ENCODE measurements at regions not wholly inside any gene's neighbourhood (a gene's known extent, or its start where the extent isn't known, plus 50 kb on each side); places are given as distances from the start of the nearest gene placed in this dataset.

DNA sequence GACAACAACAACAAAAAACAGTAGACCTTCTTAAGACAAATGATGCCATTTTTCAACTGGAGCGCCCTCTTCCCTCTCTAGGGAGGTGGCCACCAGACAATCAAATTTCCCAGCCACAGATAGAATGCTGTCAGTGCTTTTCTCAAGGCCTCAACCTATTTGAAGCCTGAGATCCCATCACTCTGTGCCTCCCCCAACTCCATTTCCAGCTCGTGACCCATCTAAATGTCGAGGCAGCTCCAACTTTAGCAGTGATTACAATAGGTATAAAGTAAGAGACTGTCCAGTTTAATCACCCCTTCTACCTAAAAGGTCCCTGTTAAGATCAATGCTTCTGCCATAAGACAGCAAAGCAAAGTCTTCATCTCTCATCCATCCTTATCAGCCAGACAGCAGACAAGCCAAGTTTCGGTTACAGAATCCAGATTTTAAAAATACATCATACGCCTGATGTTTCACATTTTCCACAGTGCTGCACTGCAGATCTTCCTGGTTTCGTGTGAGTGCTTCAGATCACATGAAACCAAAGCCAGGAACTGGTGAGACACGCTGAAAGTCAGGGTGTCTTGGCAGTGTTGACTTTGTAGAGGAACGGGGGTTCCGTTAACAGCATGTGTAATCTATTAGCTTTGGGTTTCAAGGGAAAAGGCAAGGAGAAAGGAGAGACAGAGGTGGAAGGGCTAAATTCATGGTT lies 447.8 kb downstream of the ENC1 start:
- peak in 2 of 5 donors; percentile 19 to 25 for DNase-seq
- intact Hi-C loops (cut with DNase I), result loop anchor here in 1 of 10 donors (5.0 kb wide), 1 partner anchor 450 kb away; the partner anchor contains the start of gene ENC1
- ATAC-seq, result peak; percentile 47 to 84 (median 56)
- Histone ChIP-seq H3K9me3 (peaks cover 0 to 9% (median 0%) of the 10 kb centered on the region in 12 donors), H3K36me3 (no peaks in the 10 kb centered on the region), H3K4me3 (no peak overlapping the region), H3K27me3 (no peaks in the 10 kb centered on the region), H3K27ac (peak overlapping the region in 7 of 12 donors; percentile 5 to 72 (median 59)), H3K4me1 (peaks cover 0 to 10% (median 0%) of the 10 kb centered on the region in 12 donors)
- WGBS, 4 donors, result 59 to 82% (median 74%) methylated on average over 9 of the region's 9 CpGs
- TF ChIP-seq, protein P1, sequence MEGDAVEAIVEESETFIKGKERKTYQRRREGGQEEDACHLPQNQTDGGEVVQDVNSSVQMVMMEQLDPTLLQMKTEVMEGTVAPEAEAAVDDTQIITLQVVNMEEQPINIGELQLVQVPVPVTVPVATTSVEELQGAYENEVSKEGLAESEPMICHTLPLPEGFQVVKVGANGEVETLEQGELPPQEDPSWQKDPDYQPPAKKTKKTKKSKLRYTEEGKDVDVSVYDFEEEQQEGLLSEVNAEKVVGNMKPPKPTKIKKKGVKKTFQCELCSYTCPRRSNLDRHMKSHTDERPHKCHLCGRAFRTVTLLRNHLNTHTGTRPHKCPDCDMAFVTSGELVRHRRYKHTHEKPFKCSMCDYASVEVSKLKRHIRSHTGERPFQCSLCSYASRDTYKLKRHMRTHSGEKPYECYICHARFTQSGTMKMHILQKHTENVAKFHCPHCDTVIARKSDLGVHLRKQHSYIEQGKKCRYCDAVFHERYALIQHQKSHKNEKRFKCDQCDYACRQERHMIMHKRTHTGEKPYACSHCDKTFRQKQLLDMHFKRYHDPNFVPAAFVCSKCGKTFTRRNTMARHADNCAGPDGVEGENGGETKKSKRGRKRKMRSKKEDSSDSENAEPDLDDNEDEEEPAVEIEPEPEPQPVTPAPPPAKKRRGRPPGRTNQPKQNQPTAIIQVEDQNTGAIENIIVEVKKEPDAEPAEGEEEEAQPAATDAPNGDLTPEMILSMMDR (IDR thresholded peaks at IDR 0.05), result no peak
- TF ChIP-seq POLR2A (IDR thresholded peaks at IDR 0.05), result no peak

DNA sequence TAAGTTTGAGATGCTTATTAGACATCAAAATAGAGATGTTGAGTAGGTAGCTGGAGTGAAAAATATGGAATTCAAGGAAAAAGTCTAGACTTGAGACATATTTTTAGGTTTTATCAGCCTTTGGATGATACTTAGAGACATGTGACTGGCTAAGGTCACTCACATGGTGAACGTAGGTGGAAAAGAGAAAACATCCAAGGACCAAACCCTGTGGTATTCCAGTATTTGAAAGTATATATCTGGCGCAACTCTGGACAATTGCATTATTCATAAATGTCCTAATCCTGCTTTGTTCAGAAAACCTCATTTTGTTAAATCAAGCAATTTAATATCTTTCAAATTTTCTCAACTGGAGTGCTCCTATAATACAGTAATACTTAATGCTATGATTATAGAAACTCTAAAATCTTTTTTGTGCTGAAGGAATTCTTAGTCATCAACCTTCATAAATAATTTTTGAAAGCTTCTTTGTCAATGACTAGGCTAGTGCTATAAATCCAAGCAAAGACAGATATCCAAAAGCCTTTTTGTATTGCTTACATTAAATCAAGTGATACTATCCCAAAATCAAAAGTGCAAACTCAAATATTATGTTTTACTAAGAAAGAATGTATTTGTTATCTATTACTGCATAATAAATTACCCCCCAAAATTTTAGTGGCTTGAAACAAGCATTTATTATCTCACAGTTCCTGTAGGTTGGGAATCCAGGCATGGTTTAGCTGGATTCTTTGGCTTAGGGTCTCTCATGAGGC lies 452.0 kb downstream of the ENC1 start:
- Histone ChIP-seq H3K4me1 (peaks cover 0 to 27% (median 0%) of the 10 kb centered on the region in 12 donors), H3K4me3 (no peak overlapping the region), H3K36me3 (no peaks in the 10 kb centered on the region), H3K27me3 (no peaks in the 10 kb centered on the region), H3K9me3 (peaks cover 0 to 9% (median 0%) of the 10 kb centered on the region in 12 donors), H3K27ac (no peak overlapping the region)
- TF ChIP-seq, protein P1 (IDR thresholded peaks at IDR 0.05), result no peak
- TF ChIP-seq POLR2A (IDR thresholded peaks at IDR 0.05), result no peak
- DNase-seq, result no peak
- 88 to 94% (median 93%) methylated on average over 2 of the region's 2 CpGs for WGBS, 4 donors
- no peak for ATAC-seq
- intact Hi-C loops (cut with DNase I), result no loop called here

DNA sequence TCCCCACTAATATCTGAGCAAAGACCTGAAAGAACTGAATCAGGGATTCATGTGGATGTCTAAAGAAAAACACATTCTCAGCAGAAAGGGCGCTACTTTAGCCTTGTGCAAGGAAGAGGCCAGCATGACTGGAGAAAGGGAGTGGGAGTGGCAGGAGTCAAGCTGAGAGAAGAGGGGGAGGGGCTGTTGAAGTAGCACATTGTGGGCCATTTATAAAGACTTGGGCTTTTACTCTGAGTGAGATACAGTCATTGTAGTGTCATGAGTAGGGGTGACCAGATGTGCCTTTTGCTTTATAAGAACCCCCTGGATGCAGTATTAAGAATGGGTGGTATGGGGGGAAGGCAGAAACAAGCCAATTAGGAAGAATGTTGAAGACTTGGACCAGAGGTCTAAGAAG lies 452.8 kb downstream of the ENC1 start:
- ATAC-seq, result no peak
- Histone ChIP-seq H3K27me3 (no peaks in the 10 kb centered on the region), H3K4me1 (peaks cover 0 to 27% (median 0%) of the 10 kb centered on the region in 12 donors), H3K4me3 (no peak overlapping the region), H3K36me3 (no peaks in the 10 kb centered on the region), H3K9me3 (peaks cover 0 to 9% (median 0%) of the 10 kb centered on the region in 12 donors), H3K27ac (no peak overlapping the region)
- no peak for DNase-seq
- intact Hi-C loops (cut with DNase I), result no loop called here
- WGBS, 4 donors, result 82 to 93% (median 88%) methylated on average over 1 of the region's 1 CpG
- no peak for TF ChIP-seq POLR2A (IDR thresholded peaks at IDR 0.05)
- TF ChIP-seq, protein P1 (IDR thresholded peaks at IDR 0.05), result no peak
